ENCODE measurements at regions not wholly inside any gene's neighbourhood (a gene's known extent, or its start where the extent isn't known, plus 50 kb on each side); places are given as distances from the start of the nearest gene placed in this dataset.

GRCh38 chr9:11558043-11558442 is 945.2 kb upstream of the PTPRD start:
- Histone ChIP-seq H2BK15ac (ENCODE audit: low read depth, low read length) (no peak overlapping the region), H4K8ac (ENCODE audit: low read depth in 2 of 2, low read length in 2 of 2) (no peak overlapping the region), H4K20me1 (ENCODE audit: insufficient read depth, low read length) (no peaks in the 10 kb centered on the region), H3K9me1 (ENCODE audit: insufficient read depth, low read length) (no peaks in the 10 kb centered on the region), H3K14ac (replicated peaks; ENCODE audit: low read depth, low read length) (no peak overlapping the region), H2AK9ac (replicated peaks; ENCODE audit: low read depth, low read length, poor library complexity) (no peak overlapping the region), H2BK5ac (ENCODE audit: low read depth, low read length, poor library complexity, severe bottlenecking) (no peak overlapping the region), H3K4me3 (ENCODE audit: insufficient read depth, low read depth, low read length) (no peak overlapping the region), H2BK120ac (ENCODE audit: low read depth, low read length) (no peak overlapping the region), H3K79me1 (ENCODE audit: low read depth in 1 of 2, low read length in 2 of 2) (no peaks in the 10 kb centered on the region), H4K91ac (ENCODE audit: insufficient read depth, low read depth, low read length) (no peak overlapping the region), H4K5ac (ENCODE audit: low read depth, low read length) (no peak overlapping the region), H3K9ac (ENCODE audit: low read depth, low read length) (no peak overlapping the region), H3K27ac (ENCODE audit: insufficient read depth, low read length) (no peak overlapping the region), H3K18ac (ENCODE audit: low read depth, low read length) (no peak overlapping the region), H3K9me3 (ENCODE audit: control insufficient read depth, insufficient read depth, low read length) (no peaks in the 10 kb centered on the region), H2BK20ac (ENCODE audit: low read depth, low read length) (no peak overlapping the region), H3K23ac (ENCODE audit: low read depth, low read length) (no peak overlapping the region), H3K56ac (ENCODE audit: extremely low read depth, insufficient read depth, low read length) (no peak overlapping the region), H3K4me1 (ENCODE audit: control insufficient read depth, insufficient read depth, low read length) (no peaks in the 10 kb centered on the region), H3K4me2 (ENCODE audit: low read depth, low read length) (no peak overlapping the region), H3K36me3 (ENCODE audit: control insufficient read depth, insufficient read depth, low read length) (no peaks in the 10 kb centered on the region), H2AK5ac (ENCODE audit: low read depth, low read length) (no peak overlapping the region), H3K27me3 (ENCODE audit: control insufficient read depth, insufficient read depth, low read length) (no peaks in the 10 kb centered on the region), H3K4ac (ENCODE audit: low read depth, low read length) (no peak overlapping the region), H2AFZ (replicated peaks; ENCODE audit: low read length, poor library complexity) (no peak overlapping the region)
- WGBS, 2 experiments (ENCODE audit: extremely low coverage in 2 of 2, insufficient read length in 1 of 2) = no CpG with 5 or more reads among the region's 2 CpGs
- CTCF ChIA-PET = no interaction called here
- intact Hi-C loops (cut with micrococcal nuclease) = no loop called here
- ATAC-seq (ENCODE audit: low read depth) (no peak), DNase-seq (no peak)
- TF ChIP-seq RFX5 (IDR thresholded peaks at IDR 0.05; ENCODE audit: low read depth, low read length) (no peak), MAFK (IDR thresholded peaks at IDR 0.05; ENCODE audit: low read depth, low read length) (no peak), RAD21 (IDR thresholded peaks at IDR 0.05; ENCODE audit: low read length) (no peak), FOS (IDR thresholded peaks at IDR 0.05; ENCODE audit: low read depth, low read length) (no peak), MXI1 (IDR thresholded peaks at IDR 0.05; ENCODE audit: borderline replicate concordance, low read depth, low read length) (no peak), BHLHE40 (IDR thresholded peaks at IDR 0.05; ENCODE audit: low read depth, low read length) (no peak), SMC3 (IDR thresholded peaks at IDR 0.05; ENCODE audit: low read depth, low read length) (no peak), POLR2A (IDR thresholded peaks at IDR 0.05; ENCODE audit: low read depth, low read length) (no peak), ELK1 (IDR thresholded peaks at IDR 0.05; ENCODE audit: borderline replicate concordance, low read depth, low read length) (no peak), CHD1 (IDR thresholded peaks at IDR 0.05; ENCODE audit: low read depth, low read length) (no peak), RCOR1 (IDR thresholded peaks at IDR 0.05; ENCODE audit: insufficient replicate concordance, low read length) (no peak), NFE2L2 (IDR thresholded peaks at IDR 0.05; ENCODE audit: low read depth, low read length) (no peak), CEBPB (IDR thresholded peaks at IDR 0.05; ENCODE audit: low read depth, low read length) (no peak)
- TF ChIP-seq, protein P1, sequence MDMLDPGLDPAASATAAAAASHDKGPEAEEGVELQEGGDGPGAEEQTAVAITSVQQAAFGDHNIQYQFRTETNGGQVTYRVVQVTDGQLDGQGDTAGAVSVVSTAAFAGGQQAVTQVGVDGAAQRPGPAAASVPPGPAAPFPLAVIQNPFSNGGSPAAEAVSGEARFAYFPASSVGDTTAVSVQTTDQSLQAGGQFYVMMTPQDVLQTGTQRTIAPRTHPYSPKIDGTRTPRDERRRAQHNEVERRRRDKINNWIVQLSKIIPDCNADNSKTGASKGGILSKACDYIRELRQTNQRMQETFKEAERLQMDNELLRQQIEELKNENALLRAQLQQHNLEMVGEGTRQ (IDR thresholded peaks at IDR 0.05; ENCODE audit: low read depth, low read length) = no peak
- no TSS peak for BruUV-seq (replicated peaks)
- POLR2A ChIA-PET (ENCODE audit: unreplicated experiment) = no interaction called here
- in situ Hi-C loops (cut with MboI; ENCODE audit: low sequenced_read_pairs) = no loop called here
- dilution Hi-C loops (cut with HindIII; ENCODE audit: low sequenced_read_pairs, unreplicated experiment) = no loop called here

Data from IMR-90 (cell line).